Thoracic aorta (tissue), 2 donors: ENCODE measurements at regions not wholly inside any gene's neighbourhood (a gene's known extent, or its start where the extent isn't known, plus 50 kb on each side); places are given as distances from the start of the nearest gene placed in this dataset.

Experiments
- ATAC-seq: fragments of 150-250 bp; one replicate; pipeline ENCODE4 v1.8.0; 2017; ENCODE audit warnings: low read depth; ENCODE audit not compliant: insufficient number of reproducible peaks, low FRiP score
- DNase-seq: peaks from one replicate; pipeline ENCODE4 v3.0.0-alpha.2; 2020; ENCODE audit warnings: low spot score
- H3K27ac ChIP-seq, 2 donors: fragments of 200-600 bp; sonication (generic); 1 replicate in 1 of 2; 2 replicates in 1 of 2; pipeline ENCODE4 v1.5.1; 2016; ENCODE audit warnings: mild to moderate bottlenecking in 2 of 2, moderate library complexity in 2 of 2
- H3K27me3 ChIP-seq: fragments of 200-600 bp; sonication (generic); replicated peaks from 2 replicates; pipeline ENCODE4 v1.6.0; 2016; ENCODE audit warnings: mild to moderate bottlenecking; ENCODE audit not compliant: insufficient read depth
- H3K36me3 ChIP-seq: fragments of 200-600 bp; sonication (generic); one replicate; pipeline ENCODE4 v1.5.1; 2016
- H3K4me1 ChIP-seq, 2 donors: fragments of 200-600 bp; sonication (generic); 1 replicate in 1 of 2; 2 replicates in 1 of 2; pipeline versions ENCODE4 v1.5.1 to v1.6.0; 2016; ENCODE audit warnings: low read depth in 2 of 2, mild to moderate bottlenecking in 1 of 2; ENCODE audit not compliant: control insufficient read depth in 1 of 2
- H3K4me3 ChIP-seq: fragments of 200-600 bp; sonication (generic); 2 replicates; pipeline ENCODE4 v1.5.1; 2016; ENCODE audit warnings: mild to moderate bottlenecking
- H3K9me3 ChIP-seq: fragments of 200-600 bp; sonication (generic); 2 replicates; pipeline ENCODE4 v1.5.1; 2016
- CTCF ChIP-seq: fragments of 200-600 bp; sonication (generic); IDR thresholded peaks from one replicate; pipeline ENCODE4 v1.5.1; 2019; ENCODE audit warnings: antibody characterized with exemption

DNA sequence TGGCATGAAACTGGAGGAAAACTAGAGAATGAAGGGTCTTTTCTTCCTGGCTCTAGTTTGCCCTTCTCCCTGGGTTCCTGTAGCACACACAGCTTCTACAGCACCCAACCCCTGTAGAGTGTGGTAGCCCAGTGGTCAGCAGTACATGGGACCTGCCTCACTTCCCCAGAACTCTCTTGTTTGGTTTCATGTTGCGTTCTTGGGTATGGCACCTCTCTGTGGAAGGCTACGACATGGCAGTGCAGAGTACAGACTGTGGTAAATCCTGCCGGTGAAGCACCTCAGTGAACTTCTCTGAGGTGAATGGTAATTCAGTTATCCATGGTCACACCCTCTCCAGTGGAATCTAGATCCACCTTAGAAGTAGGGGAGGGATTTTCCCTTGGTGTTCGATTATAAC lies 105.5 kb downstream of the TLR4 start:
- Histone ChIP-seq H3K9me3 (no peaks in the 10 kb centered on the region), H3K27me3 (no peaks in the 10 kb centered on the region), H3K27ac (no peak overlapping the region), H3K36me3 (no peaks in the 10 kb centered on the region), H3K4me3 (no peak overlapping the region), H3K4me1 (no peaks in the 10 kb centered on the region)
- no peak for TF ChIP-seq CTCF
- ATAC-seq: no peak
- DNase-seq: no peak

GRCh38 chr9:117815315-117815714 lies 111.1 kb downstream of the TLR4 start:
- TF ChIP-seq CTCF: no peak
- no peaks in the 10 kb centered on the region for H3K4me1 ChIP-seq
- no peak overlapping the region for H3K4me3 ChIP-seq
- H3K27ac ChIP-seq: no peak overlapping the region
- no peaks in the 10 kb centered on the region for H3K9me3 ChIP-seq
- no peaks in the 10 kb centered on the region for H3K36me3 ChIP-seq
- DNase-seq (no peak), ATAC-seq (no peak)
- H3K27me3 ChIP-seq: no peaks in the 10 kb centered on the region

GRCh38 chr9:117815948-117816347 lies 111.7 kb downstream of the TLR4 start:
- Histone ChIP-seq H3K9me3 (no peaks in the 10 kb centered on the region), H3K27me3 (no peaks in the 10 kb centered on the region), H3K4me3 (no peak overlapping the region), H3K36me3 (no peaks in the 10 kb centered on the region), H3K4me1 (no peaks in the 10 kb centered on the region), H3K27ac (no peak overlapping the region)
- DNase-seq (no peak), ATAC-seq (no peak)
- no peak for TF ChIP-seq CTCF

DNA sequence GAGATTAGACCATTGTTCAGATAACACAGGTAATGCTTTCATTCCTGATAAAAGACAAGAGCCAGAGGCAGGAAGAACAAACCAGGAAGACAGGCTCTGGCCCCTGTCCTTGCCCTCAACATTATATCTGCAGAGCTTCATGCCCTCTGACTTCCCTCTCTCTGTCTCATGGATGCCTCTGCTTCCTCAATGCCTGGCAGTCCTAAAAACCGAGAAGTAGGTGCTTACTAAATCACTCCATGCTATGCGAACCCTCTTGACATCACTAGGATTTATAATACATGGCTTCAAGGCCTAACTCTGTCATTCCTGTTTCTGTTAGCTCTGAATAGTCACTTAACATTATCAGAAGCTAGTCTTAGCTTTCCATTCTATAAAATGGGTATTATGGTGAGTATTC lies 117.8 kb downstream of the TLR4 start:
- Histone ChIP-seq H3K9me3 (no peaks in the 10 kb centered on the region), H3K36me3 (no peaks in the 10 kb centered on the region), H3K4me1 (no peaks in the 10 kb centered on the region), H3K27ac (no peak overlapping the region), H3K4me3 (no peak overlapping the region), H3K27me3 (no peaks in the 10 kb centered on the region)
- DNase-seq: no peak
- ATAC-seq: no peak
- TF ChIP-seq CTCF: no peak

DNA sequence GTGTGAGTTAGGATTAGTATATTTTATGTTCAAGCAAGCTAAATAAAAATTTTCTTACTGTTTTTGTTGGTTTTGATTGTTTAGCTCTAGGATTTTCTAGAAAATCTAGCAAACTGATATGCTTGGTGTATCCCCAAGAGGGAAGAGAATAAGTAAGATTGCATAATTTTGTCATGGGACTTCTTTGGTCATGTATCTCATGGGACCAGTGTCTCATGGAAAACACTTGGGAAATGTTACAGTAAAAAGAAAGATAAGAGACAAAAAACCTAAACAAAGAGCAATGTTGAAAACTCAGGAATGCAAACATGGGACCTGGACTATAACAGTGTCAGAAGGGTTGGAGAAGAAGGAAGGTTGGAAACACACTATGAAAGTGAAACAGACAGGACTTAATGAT lies 119.4 kb downstream of the TLR4 start:
- Histone ChIP-seq H3K4me1 (no peaks in the 10 kb centered on the region), H3K36me3 (no peaks in the 10 kb centered on the region), H3K9me3 (no peaks in the 10 kb centered on the region), H3K27ac (no peak overlapping the region), H3K4me3 (no peak overlapping the region), H3K27me3 (no peaks in the 10 kb centered on the region)
- DNase-seq (no peak), ATAC-seq (no peak)
- TF ChIP-seq CTCF: no peak
